Fibroblast of the aortic adventitia (primary cell): ENCODE measurements at regions not wholly inside any gene's neighbourhood (a gene's known extent, or its start where the extent isn't known, plus 50 kb on each side); places are given as distances from the start of the nearest gene placed in this dataset.

ENCODE experiments used
- DNase-seq: peaks from one replicate; pipeline ENCODE4 v3.0.0-alpha.2; 2010; ENCODE audit warnings: low read depth
- H3K4me3 ChIP-seq: 2 replicates; pipeline ENCODE4 v1.5.1; 2011; ENCODE audit warnings: low read depth, mild to moderate bottlenecking, control low read depth, low read length, moderate library complexity
- TF ChIP-seq, protein P1 (sequence below): IDR thresholded peaks from 2 replicates; pipeline ENCODE4 v1.5.1; 2011; ENCODE audit warnings: mild to moderate bottlenecking, low read length, control low read depth, inconsistent platforms; ENCODE audit not compliant: insufficient read depth

DNA sequence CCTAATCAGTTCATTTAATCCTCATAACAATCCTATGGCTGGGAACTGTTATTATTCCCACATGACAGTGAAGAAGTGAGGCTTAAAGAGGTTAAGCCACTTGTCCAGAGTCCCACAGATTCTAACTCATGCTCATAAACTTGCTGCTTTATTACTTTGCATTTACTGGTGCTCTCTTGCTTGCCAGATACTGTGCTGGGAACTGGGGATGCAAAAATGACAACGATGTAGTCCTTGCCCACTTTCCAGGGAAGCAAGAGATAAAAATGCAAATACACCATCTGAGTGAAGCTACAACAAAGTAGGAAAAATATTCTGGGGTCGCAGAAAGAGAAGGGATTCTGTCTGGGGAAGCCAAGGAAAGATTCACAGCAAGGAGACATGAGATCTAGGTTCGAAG lies 335.0 kb downstream of the VPS13C start:
- no peak for DNase-seq
- TF ChIP-seq, protein P1, sequence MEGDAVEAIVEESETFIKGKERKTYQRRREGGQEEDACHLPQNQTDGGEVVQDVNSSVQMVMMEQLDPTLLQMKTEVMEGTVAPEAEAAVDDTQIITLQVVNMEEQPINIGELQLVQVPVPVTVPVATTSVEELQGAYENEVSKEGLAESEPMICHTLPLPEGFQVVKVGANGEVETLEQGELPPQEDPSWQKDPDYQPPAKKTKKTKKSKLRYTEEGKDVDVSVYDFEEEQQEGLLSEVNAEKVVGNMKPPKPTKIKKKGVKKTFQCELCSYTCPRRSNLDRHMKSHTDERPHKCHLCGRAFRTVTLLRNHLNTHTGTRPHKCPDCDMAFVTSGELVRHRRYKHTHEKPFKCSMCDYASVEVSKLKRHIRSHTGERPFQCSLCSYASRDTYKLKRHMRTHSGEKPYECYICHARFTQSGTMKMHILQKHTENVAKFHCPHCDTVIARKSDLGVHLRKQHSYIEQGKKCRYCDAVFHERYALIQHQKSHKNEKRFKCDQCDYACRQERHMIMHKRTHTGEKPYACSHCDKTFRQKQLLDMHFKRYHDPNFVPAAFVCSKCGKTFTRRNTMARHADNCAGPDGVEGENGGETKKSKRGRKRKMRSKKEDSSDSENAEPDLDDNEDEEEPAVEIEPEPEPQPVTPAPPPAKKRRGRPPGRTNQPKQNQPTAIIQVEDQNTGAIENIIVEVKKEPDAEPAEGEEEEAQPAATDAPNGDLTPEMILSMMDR = no peak
- H3K4me3 ChIP-seq = no peak overlapping the region

DNA sequence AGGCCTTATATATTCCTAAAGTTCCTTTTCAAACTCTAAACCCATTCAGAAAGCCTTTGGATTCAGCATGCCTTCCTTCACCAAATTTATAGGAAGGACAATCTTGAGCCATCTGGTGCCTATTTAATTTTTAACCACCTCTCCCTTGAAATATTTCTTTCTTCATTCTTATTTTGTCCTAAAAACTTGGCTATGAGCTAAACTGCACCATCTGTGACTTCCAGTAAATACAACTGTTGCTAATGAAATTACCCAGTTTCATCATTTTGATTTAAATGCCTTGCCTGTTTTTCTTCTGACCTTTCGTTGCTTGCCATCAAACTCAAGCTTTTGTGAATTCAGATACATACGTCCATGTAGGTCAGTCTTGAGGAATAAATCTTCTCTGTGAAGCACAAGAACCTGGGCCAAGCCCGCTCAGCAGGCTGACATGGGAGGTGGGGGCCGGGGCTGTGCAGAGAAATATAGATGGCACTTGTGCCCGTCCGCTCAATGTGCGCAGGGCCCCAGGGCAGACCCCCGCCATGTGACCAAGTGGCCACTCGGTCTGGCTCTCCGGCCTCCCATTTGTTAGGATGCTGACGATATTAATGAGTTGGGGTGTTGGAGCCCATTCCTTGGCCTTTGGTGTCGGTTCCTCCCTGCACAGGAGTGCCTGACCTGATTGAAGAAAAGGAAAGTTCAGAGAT lies 335.9 kb downstream of the VPS13C start:
- no peak overlapping the region for H3K4me3 ChIP-seq
- TF ChIP-seq, protein P1 = no peak
- DNase-seq = no peak

DNA sequence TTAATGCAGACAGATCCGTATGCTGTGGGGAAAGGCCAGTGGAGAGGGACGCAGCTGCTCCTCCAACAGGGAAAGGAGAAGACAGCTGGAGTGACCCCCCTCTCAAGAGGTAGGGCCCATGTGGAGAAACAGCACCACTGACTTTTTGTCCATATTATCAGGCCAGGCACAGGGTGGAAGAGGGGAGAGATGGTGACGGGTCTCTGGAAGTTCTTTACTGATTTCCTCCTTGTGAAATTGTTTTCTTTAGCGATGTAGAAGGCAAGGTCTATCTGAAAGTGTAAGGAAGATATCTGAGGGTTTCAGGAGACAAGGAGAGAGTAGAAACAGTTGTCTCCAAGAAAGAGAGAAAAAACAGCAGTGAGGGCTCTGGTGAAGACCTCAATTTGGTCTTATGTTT lies 338.8 kb downstream of the VPS13C start:
- no peak for DNase-seq
- no peak overlapping the region for H3K4me3 ChIP-seq
- TF ChIP-seq, protein P1 = no peak

DNA sequence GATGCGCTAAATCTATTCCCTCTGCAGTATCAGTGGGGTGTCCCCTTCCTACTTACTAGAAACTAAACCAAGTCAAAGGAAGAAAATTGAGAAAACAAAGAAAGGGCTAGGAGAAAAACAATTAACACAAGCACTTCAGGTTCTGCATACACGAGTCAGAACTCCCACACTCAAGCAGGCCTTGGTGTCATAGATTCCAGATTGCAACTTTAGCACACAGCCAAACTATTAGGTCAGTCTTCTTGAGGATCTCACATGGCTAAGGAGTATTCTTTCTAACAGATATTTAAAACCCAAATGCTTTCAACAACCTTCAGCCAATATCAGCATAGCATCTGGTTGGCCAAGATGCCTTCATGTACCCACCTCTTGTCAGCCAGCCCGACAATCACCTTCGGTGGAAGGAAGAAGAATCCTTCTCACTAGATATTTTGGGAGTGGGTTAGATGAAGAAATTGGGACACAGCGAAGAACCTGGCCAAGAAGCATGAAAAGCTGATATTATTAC lies 340.0 kb downstream of the VPS13C start:
- H3K4me3 ChIP-seq = no peak overlapping the region
- TF ChIP-seq, protein P1 = no peak
- DNase-seq = no peak

DNA sequence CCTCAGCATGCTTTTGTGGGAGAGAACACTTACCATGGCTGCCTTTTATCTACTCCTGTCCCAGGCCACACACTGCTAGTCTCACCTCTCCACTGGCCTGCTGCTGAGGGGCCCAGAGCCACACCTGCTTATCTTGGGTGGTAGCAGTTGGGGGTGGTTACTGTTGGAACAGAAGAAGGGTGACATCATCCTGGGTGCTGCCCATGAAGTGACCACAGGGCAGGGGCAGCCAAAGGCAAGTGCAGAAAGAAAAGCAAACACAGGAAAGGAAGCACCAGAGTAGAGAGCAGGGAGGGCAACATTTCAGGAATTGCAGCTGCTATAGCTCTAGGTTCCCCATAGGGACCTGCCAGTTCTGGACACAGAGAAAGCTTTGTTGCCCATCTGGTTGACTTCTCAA lies 345.2 kb downstream of the VPS13C start:
- no peak for DNase-seq
- no peak overlapping the region for H3K4me3 ChIP-seq
- TF ChIP-seq, protein P1 = no peak

DNA sequence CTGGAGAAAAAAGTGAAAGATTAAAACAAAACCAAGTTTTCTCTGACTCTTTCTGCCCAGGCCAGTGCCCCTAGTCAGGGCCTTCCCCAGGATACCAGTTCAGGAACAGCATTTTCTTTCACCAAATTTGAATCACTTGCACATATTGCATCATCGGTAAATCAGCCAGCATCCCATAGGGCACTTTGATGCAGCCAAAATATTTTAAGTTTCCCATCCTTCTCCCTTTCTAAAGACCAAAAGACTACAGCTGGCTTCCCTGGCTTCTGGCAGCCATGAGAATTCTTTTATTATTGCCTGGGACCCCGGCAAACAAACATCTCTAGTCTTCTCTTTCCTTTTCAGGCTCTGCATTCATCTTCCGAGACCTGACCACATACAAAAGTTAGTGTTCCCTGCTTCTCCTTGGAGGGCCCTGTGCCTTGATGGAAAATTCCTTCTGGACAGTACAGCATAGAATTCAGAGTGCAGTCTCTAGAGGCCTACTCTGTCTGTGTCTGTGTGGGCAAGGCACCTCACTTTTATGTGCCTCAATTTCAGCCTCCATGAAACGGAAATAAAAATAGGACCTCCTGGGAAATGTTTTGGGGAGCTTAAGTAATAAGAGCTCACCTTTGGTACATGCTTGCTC lies 348.0 kb downstream of the VPS13C start:
- TF ChIP-seq, protein P1 = no peak
- H3K4me3 ChIP-seq = no peak overlapping the region
- no peak for DNase-seq
